ENCODE measurements at regions not wholly inside any gene's neighbourhood (a gene's known extent, or its start where the extent isn't known, plus 50 kb on each side); places are given as distances from the start of the nearest gene placed in this dataset.

DNA sequence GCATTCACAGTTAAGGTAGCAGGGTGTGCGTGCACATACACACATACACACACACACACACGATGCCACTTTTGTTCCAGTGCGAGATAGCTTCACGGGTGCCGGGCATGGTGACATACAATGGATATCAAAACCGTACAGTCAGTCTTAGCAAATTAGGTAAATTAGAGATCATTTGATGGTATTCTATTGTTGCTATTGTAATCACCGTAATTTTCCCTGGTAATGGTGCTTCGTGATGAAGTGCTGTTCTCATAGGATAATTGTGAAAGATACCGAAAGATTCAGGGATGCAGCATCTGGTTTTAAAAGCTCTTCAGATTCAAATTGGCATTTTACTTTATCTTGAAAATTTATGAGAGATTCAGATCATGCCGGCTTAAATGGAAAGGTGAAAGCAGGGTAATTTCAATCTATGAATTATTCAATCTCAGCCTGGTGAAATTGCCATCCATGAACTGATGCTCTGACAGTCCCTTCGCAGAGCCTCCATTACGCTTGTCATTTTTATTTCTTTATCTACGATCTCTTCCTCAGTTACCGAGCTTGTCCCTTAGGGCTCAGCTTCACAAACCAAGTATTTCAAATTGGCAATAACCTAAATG, 71.3 kb upstream of the SOX4 start:
- TF ChIP-seq, protein P1, sequence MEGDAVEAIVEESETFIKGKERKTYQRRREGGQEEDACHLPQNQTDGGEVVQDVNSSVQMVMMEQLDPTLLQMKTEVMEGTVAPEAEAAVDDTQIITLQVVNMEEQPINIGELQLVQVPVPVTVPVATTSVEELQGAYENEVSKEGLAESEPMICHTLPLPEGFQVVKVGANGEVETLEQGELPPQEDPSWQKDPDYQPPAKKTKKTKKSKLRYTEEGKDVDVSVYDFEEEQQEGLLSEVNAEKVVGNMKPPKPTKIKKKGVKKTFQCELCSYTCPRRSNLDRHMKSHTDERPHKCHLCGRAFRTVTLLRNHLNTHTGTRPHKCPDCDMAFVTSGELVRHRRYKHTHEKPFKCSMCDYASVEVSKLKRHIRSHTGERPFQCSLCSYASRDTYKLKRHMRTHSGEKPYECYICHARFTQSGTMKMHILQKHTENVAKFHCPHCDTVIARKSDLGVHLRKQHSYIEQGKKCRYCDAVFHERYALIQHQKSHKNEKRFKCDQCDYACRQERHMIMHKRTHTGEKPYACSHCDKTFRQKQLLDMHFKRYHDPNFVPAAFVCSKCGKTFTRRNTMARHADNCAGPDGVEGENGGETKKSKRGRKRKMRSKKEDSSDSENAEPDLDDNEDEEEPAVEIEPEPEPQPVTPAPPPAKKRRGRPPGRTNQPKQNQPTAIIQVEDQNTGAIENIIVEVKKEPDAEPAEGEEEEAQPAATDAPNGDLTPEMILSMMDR (IDR thresholded peaks at IDR 0.05; ENCODE audit: low read depth, low read length) = no peak
- no peak for DNase-seq (ENCODE audit: extremely low read depth, low read depth)

DNA sequence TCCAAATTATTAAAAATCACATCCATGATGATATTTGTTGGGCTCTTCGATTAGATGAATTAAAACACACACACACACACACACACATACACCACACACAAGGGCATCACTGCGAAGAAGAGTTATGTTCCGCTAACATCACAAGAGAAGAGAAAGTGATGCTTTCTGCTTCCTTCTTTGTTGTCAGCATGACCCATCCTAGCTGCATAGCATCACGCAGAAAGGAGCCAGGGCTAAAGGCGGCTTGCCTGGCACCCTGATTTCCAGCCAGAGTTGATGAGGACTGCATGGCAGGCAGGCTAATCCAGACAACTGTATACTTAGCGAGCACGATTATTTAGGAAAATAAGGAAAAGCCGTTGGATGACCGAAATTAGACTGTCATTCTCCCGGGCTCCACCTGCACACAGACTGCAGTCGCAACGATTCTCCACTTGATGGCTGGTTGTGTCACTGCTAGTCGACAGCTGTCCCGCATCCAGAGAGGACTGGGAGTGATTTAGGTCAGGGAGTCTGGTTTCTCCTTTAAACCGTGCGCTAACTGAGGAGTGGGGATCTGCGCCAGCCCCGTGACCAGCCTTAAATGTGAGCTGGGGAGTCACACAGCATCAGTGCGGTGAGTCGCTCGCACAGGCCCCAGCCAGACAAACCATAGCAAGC, 70.6 kb upstream of the SOX4 start:
- no peak for DNase-seq (ENCODE audit: extremely low read depth, low read depth)
- TF ChIP-seq, protein P1 (IDR thresholded peaks at IDR 0.05; ENCODE audit: low read depth, low read length) = no peak

DNA sequence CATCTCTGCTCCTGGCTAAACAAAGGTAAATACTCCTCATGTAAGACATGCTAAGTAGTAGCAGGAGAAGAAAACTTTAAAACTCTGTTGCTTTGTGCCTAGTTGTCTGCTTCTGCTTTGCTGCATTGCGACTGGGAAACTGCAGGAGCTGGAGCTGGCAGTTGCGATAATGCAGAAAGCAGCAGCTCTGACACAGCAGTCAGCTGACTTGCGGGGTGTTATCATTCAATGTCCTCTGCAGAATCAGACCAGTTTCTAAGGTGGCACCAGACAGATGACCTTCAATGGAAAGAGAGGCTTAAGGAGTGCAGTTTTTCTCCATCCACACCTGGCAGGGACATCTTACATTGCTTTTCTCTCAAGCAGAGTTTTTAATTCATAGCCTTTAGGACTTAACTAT, 69.9 kb upstream of the SOX4 start:
- no peak for DNase-seq (ENCODE audit: extremely low read depth, low read depth)
- TF ChIP-seq, protein P1 (IDR thresholded peaks at IDR 0.05; ENCODE audit: low read depth, low read length) = no peak

DNA sequence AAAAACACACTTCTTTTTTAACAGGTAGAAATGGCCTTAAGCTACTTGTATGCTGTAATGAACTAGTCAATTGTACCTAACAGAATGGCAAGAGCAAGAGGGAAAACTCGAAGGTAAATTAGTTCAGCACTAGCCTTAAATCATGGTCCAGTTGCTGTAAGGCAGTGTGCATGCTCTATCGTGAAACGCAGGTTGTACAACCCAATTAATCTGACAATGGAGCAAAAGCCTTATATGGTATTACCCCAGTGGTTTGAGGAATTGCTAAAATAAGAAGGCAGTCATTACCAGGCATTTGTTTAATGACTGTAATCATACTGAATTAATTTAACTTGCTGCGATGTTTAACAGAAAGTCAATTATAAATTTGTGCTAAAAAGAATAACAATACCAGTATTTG, 69.3 kb upstream of the SOX4 start:
- DNase-seq (ENCODE audit: extremely low read depth, low read depth) = no peak
- TF ChIP-seq, protein P1 (IDR thresholded peaks at IDR 0.05; ENCODE audit: low read depth, low read length) = no peak

DNA sequence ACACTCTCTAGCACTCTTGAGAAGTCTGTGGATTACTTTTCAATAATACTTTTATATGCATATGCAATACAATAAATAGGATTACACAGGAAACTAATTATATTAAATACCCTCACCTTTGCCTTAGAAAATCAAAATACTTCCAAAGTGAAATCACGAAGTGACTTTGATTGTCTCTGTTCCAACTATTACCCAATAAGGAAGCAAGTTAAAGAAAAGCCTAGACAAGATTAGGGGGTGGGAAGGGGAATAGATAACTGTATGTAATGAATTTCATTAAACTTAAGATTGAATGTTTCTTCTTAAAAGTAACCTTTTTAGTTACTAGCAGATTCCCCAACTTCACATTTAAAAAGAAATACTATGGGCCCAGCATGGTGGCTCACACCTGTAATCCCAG, 66.6 kb upstream of the SOX4 start:
- TF ChIP-seq, protein P1 (IDR thresholded peaks at IDR 0.05; ENCODE audit: low read depth, low read length) = no peak
- no peak for DNase-seq (ENCODE audit: extremely low read depth, low read depth)

DNA sequence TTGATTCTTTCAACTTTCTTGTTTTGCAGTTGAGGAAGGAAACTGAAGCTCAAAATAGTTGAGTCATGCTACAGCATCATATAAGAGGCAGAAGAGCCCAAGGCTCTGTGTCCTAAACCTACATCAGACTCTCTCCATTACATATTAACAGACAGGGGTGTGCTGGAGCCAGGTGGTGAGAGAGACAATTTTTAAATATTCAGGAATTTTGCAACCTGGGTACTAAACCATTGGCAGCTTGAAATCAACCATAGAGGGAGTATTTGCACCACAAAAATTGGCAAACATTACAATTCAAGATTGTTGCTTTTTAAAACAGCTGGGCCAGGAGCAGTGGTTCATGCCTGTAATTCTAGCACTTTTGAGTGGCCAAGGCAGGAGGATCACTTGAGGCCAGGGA, 65.8 kb upstream of the SOX4 start:
- TF ChIP-seq, protein P1 (IDR thresholded peaks at IDR 0.05; ENCODE audit: low read depth, low read length) = no peak
- no peak for DNase-seq (ENCODE audit: extremely low read depth, low read depth)

DNA sequence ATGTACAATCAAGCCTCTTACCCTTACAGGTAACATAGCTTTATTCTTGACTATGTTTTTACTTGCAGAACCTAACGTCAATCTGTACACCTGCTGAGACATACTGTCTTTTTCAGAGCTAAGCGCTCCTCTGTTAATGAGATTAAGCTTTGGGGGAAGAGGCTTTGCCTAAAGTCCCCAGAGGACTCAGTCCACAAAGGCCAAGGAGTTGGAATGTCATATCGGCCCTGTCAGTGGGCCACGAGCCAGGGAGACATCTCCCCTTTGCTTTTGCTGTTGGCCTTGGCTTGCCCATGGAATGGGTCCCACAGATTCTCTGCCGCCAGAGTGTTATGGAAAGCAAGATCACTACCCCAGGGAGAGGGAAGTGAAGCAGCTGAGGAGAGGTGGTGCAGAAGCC, 64.1 kb upstream of the SOX4 start:
- TF ChIP-seq, protein P1 (IDR thresholded peaks at IDR 0.05; ENCODE audit: low read depth, low read length) = no peak
- no peak for DNase-seq (ENCODE audit: extremely low read depth, low read depth)
